ENCODE measurements at regions not wholly inside any gene's neighbourhood (a gene's known extent, or its start where the extent isn't known, plus 50 kb on each side); places are given as distances from the start of the nearest gene placed in this dataset. TPM values are rescaled to one million over a fixed set of nuclear protein-coding genes. Genes with fewer than 3 reads are reported as not detected.

- H3K27me3 ChIP-seq, result no peaks in the 10 kb centered on the region
- no peak overlapping the region for H3K4me3 ChIP-seq
- H4K20me1 ChIP-seq (ENCODE audit: insufficient read depth, poor library complexity, severe bottlenecking), result no peaks in the 10 kb centered on the region
- no peaks in the 10 kb centered on the region for H3K9me2 ChIP-seq (replicated peaks; ENCODE audit: insufficient read depth)
- no peak overlapping the region for H3K4me2 ChIP-seq
- TF ChIP-seq EZH2 (IDR thresholded peaks at IDR 0.05; ENCODE audit: borderline replicate concordance) (no peak), EZH2phosphoT487 (IDR thresholded peaks at IDR 0.05; ENCODE audit: low read depth, severe bottlenecking, unreplicated experiment) (no peak)
- TF ChIP-seq, protein P1, sequence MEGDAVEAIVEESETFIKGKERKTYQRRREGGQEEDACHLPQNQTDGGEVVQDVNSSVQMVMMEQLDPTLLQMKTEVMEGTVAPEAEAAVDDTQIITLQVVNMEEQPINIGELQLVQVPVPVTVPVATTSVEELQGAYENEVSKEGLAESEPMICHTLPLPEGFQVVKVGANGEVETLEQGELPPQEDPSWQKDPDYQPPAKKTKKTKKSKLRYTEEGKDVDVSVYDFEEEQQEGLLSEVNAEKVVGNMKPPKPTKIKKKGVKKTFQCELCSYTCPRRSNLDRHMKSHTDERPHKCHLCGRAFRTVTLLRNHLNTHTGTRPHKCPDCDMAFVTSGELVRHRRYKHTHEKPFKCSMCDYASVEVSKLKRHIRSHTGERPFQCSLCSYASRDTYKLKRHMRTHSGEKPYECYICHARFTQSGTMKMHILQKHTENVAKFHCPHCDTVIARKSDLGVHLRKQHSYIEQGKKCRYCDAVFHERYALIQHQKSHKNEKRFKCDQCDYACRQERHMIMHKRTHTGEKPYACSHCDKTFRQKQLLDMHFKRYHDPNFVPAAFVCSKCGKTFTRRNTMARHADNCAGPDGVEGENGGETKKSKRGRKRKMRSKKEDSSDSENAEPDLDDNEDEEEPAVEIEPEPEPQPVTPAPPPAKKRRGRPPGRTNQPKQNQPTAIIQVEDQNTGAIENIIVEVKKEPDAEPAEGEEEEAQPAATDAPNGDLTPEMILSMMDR (IDR thresholded peaks at IDR 0.05; ENCODE audit: poor library complexity), result no peak
- no peaks in the 10 kb centered on the region for H3K36me3 ChIP-seq (replicated peaks; ENCODE audit: insufficient read depth, low read depth)
- H3K27ac ChIP-seq, result no peak overlapping the region
- 95% methylated on average over 4 of the region's 4 CpGs for WGBS (ENCODE audit: low lambda C conversion rate, missing lambda C conversion rate)
- H3K4me1 ChIP-seq (ENCODE audit: insufficient read depth), result no peaks in the 10 kb centered on the region
- H2AFZ ChIP-seq, result no peak overlapping the region
- no peaks in the 10 kb centered on the region for H3K79me2 ChIP-seq
- H3K9me3 ChIP-seq (ENCODE audit: low read depth), result no peaks in the 10 kb centered on the region
- no peak for DNase-seq (ENCODE audit: low spot score)
Measured at GRCh38 chr2:221361633-221362032, 210.5 kb downstream of the EPHA4 start.

GRCh38 chr2:221364672-221365071 lies 207.4 kb downstream of the EPHA4 start:
- TF ChIP-seq, protein P1 (IDR thresholded peaks at IDR 0.05; ENCODE audit: poor library complexity), result no peak
- TF ChIP-seq EZH2 (IDR thresholded peaks at IDR 0.05; ENCODE audit: borderline replicate concordance) (no peak), EZH2phosphoT487 (IDR thresholded peaks at IDR 0.05; ENCODE audit: low read depth, severe bottlenecking, unreplicated experiment) (no peak)
- Histone ChIP-seq H3K27me3 (peaks cover 7% of the 10 kb centered on the region), H3K27ac (no peak overlapping the region), H3K4me2 (no peak overlapping the region), H4K20me1 (ENCODE audit: insufficient read depth, poor library complexity, severe bottlenecking) (no peaks in the 10 kb centered on the region), H3K4me1 (ENCODE audit: insufficient read depth) (no peaks in the 10 kb centered on the region), H3K9me2 (replicated peaks; ENCODE audit: insufficient read depth) (no peaks in the 10 kb centered on the region), H3K36me3 (replicated peaks; ENCODE audit: insufficient read depth, low read depth) (no peaks in the 10 kb centered on the region), H2AFZ (no peak overlapping the region), H3K9me3 (ENCODE audit: low read depth) (no peaks in the 10 kb centered on the region), H3K79me2 (no peaks in the 10 kb centered on the region), H3K4me3 (no peak overlapping the region)
- no peak for DNase-seq (ENCODE audit: low spot score)
- 68% methylated on average over 3 of the region's 3 CpGs for WGBS (ENCODE audit: low lambda C conversion rate, missing lambda C conversion rate)

Small RNA genes lying in the stretch of these regions (microRNA-seq; reads per million reads assigned to microRNA genes)
- not detected for gene MIR4268

Small RNA genes lying in the stretch of these regions (small RNA-seq; reads per million reads assigned to genes)
- gene AC011233.1 (not detected), gene MIR4268 (not detected)

Measured in hepatocyte (in vitro differentiated cells).